ENCODE measurements at regions not wholly inside any gene's neighbourhood (a gene's known extent, or its start where the extent isn't known, plus 50 kb on each side); places are given as distances from the start of the nearest gene placed in this dataset.

DNA sequence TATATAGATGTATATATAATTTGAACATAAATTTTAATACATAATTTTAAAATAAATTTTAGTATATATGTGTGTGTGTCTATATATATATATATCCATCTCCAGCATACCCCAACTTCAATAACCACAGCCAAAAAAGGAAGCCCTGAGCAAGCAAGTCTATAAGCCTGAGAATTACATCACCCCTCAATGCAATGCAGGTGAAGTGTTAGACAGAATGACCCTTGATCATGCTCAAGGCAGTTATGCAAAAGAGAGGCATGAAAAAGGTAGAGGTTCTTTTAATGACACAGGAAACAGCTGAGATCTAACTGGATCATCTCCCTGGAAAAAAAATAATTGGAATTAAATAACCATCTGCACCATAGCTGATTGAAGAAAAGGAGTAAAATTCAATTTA lies 557.9 kb upstream of the ANO5 start:
- TF ChIP-seq, protein P1, sequence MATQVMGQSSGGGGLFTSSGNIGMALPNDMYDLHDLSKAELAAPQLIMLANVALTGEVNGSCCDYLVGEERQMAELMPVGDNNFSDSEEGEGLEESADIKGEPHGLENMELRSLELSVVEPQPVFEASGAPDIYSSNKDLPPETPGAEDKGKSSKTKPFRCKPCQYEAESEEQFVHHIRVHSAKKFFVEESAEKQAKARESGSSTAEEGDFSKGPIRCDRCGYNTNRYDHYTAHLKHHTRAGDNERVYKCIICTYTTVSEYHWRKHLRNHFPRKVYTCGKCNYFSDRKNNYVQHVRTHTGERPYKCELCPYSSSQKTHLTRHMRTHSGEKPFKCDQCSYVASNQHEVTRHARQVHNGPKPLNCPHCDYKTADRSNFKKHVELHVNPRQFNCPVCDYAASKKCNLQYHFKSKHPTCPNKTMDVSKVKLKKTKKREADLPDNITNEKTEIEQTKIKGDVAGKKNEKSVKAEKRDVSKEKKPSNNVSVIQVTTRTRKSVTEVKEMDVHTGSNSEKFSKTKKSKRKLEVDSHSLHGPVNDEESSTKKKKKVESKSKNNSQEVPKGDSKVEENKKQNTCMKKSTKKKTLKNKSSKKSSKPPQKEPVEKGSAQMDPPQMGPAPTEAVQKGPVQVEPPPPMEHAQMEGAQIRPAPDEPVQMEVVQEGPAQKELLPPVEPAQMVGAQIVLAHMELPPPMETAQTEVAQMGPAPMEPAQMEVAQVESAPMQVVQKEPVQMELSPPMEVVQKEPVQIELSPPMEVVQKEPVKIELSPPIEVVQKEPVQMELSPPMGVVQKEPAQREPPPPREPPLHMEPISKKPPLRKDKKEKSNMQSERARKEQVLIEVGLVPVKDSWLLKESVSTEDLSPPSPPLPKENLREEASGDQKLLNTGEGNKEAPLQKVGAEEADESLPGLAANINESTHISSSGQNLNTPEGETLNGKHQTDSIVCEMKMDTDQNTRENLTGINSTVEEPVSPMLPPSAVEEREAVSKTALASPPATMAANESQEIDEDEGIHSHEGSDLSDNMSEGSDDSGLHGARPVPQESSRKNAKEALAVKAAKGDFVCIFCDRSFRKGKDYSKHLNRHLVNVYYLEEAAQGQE (tag by site-specific recombination; IDR thresholded peaks at IDR 0.05): no peak
- TF ChIP-seq CTCF (tag by site-specific recombination; IDR thresholded peaks at IDR 0.05): no peak
- TF ChIP-seq ZBTB8A (tag by site-specific recombination; IDR thresholded peaks at IDR 0.05): no peak
- TF ChIP-seq, protein P2, sequence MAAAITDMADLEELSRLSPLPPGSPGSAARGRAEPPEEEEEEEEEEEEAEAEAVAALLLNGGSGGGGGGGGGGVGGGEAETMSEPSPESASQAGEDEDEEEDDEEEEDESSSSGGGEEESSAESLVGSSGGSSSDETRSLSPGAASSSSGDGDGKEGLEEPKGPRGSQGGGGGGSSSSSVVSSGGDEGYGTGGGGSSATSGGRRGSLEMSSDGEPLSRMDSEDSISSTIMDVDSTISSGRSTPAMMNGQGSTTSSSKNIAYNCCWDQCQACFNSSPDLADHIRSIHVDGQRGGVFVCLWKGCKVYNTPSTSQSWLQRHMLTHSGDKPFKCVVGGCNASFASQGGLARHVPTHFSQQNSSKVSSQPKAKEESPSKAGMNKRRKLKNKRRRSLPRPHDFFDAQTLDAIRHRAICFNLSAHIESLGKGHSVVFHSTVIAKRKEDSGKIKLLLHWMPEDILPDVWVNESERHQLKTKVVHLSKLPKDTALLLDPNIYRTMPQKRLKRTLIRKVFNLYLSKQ (tag by site-specific recombination; IDR thresholded peaks at IDR 0.05; ENCODE audit: borderline replicate concordance): no peak
- no peak for TF ChIP-seq ZNF19 (tag by site-specific recombination; IDR thresholded peaks at IDR 0.05; ENCODE audit: low read depth)
- no peak for TF ChIP-seq ZNF513 (tag by site-specific recombination; IDR thresholded peaks at IDR 0.05)
- TF ChIP-seq PBX3 (CRISPR knock-in tag; IDR thresholded peaks at IDR 0.05): no peak
- TF ChIP-seq, protein P3, sequence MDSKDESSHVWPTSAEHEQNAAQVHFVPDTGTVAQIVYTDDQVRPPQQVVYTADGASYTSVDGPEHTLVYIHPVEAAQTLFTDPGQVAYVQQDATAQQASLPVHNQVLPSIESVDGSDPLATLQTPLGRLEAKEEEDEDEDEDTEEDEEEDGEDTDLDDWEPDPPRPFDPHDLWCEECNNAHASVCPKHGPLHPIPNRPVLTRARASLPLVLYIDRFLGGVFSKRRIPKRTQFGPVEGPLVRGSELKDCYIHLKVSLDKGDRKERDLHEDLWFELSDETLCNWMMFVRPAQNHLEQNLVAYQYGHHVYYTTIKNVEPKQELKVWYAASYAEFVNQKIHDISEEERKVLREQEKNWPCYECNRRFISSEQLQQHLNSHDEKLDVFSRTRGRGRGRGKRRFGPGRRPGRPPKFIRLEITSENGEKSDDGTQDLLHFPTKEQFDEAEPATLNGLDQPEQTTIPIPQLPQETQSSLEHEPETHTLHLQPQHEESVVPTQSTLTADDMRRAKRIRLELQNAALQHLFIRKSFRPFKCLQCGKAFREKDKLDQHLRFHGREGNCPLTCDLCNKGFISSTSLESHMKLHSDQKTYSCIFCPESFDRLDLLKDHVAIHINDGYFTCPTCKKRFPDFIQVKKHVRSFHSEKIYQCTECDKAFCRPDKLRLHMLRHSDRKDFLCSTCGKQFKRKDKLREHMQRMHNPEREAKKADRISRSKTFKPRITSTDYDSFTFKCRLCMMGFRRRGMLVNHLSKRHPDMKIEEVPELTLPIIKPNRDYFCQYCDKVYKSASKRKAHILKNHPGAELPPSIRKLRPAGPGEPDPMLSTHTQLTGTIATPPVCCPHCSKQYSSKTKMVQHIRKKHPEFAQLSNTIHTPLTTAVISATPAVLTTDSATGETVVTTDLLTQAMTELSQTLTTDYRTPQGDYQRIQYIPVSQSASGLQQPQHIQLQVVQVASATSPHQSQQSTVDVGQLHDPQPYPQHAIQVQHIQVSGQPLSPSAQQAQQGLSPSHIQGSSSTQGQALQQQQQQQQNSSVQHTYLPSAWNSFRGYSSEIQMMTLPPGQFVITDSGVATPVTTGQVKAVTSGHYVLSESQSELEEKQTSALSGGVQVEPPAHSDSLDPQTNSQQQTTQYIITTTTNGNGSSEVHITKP (tag by site-specific recombination; IDR thresholded peaks at IDR 0.05): no peak
- TF ChIP-seq, protein P4, sequence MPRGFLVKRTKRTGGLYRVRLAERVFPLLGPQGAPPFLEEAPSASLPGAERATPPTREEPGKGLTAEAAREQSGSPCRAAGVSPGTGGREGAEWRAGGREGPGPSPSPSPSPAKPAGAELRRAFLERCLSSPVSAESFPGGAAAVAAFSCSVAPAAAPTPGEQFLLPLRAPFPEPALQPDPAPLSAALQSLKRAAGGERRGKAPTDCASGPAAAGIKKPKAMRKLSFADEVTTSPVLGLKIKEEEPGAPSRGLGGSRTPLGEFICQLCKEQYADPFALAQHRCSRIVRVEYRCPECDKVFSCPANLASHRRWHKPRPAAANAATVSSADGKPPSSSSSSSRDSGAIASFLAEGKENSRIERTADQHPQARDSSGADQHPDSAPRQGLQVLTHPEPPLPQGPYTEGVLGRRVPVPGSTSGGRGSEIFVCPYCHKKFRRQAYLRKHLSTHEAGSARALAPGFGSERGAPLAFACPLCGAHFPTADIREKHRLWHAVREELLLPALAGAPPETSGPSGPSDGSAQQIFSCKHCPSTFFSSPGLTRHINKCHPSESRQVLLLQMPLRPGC (tag by site-specific recombination; IDR thresholded peaks at IDR 0.05): no peak
- no peak for TF ChIP-seq ZBTB48 (tag by site-specific recombination; IDR thresholded peaks at IDR 0.05)
- TF ChIP-seq ZBTB11 (tag by site-specific recombination; conservative IDR thresholded peaks at IDR 0.05; ENCODE audit: low read depth): no peak

Measured in HEK293 (cell line).